HG03439 (cell line): ENCODE measurements at regions not wholly inside any gene's neighbourhood (a gene's known extent, or its start where the extent isn't known, plus 50 kb on each side); places are given as distances from the start of the nearest gene placed in this dataset.

Experiments
- ATAC-seq: cut with Tn5 transposase; IDR thresholded peaks from one replicate; pipeline ENCODE4 v1.9.1; 2021; ENCODE audit warnings: mild to moderate bottlenecking, moderate library complexity; ENCODE audit not compliant: unreplicated experiment

DNA sequence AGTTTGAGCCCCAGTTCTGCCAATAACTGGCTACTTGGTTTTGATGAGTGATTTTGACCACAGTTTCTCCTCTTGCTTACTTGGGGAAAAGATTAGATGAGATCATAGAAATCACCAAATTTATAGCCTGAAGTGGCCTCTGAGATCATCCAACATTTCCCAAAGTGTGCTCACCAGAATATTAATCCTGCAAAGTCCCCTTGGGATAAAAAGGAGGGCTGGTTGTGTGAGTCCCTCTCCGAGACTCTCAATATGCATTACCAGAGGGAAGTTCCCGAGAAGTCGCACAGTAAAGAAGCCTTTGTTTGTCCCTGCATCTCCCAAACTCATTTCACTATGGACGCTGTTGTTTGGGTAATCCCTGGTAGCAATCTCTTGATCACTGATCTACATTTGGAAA, 88.4 kb upstream of the ADRA1B start:
- no peak for ATAC-seq

DNA sequence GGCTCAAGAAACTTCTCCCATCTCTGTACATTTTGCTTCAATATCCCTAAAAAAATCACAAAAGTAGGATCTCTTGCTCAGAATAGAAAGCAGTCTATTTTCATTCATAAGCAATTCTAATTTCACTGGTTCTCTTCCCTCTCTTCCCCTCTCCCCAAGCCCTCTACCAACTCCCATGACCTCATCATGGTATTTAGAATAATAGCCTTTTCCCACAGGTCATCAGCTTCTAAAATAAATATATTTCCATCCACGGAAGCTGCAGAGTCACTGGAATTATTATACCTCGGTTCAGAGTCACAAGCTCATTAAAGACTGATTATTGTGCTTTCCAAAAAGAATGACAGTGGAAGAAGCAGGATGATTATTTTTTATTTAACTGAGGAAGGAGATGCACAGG, 84.2 kb upstream of the ADRA1B start:
- no peak for ATAC-seq

DNA sequence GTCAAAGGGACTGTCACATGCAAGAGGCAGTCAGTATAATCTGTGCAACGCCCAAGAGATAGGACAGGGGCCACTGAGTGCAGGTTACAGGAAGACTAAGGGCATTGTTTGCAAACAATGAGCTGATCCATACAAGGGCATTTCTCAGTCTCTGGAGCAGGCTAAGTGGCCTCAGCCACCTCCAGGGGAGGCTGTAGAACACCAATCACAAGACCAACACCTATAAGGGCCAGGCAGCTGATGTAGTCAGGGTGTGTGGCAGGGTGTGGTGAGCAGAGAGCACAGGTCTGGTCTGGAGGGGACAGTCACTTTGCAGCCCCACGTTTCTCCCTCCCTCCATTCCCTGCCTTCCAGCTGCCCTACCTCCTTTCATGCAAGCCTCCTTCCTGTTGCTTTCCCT, 83.2 kb upstream of the ADRA1B start:
- no peak for ATAC-seq

DNA sequence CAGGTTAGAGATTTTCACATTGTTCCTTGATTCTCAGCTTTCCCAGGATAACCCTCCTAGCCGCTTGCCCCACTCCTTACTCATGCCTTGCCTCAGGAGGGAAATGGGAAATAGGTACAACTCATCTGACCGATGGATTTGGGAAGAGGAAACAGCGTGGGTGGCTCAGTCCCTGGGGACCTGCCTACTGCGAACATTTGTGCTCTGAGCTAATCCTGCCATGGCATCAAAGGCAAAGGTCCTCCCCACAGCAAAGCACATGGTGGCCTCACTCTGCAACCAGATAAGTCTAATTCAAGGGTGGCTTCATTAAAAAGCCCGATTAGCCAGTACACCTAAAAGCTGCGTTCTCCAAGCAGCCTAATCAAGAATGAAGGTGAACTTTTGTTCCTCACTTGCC, 82.4 kb upstream of the ADRA1B start:
- ATAC-seq, result no peak

DNA sequence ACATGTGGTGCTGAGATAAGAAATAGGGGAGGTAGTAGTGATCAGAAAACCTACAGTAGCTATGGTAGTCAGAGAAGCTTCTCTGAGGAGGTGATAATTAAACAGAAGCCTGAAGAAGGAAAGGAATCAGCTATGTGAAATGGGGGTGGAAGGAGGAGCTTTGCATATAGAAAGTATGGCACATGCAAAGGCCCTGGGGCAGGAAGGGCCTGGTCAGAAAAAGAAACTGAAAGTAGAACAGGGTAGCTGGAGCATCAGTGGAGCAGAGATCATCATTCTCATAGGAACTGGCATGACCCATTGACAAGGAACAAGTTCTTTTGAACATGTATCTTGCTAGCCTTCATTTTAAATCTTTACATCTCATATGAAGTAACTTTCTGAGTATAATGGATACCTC, 80.7 kb upstream of the ADRA1B start:
- no peak for ATAC-seq

DNA sequence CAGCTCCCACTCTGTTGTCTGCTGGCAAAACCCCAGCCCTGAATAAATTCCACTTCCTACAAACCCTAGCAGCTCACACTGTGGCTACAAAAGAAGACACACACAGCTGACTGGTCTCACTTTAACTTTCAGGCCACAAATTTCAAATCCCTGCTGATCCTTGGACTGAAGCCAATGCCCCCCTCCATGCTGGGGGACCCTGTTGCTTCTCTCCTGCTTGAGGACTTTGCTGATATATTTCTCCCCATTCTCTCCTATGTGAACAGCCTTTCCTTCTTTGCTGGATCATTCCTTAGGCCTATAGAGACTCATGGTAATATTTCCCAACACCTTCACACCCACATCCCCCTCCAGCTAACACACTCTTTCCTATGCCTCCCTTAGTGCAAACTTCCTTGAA, 79.6 kb upstream of the ADRA1B start:
- no peak for ATAC-seq

DNA sequence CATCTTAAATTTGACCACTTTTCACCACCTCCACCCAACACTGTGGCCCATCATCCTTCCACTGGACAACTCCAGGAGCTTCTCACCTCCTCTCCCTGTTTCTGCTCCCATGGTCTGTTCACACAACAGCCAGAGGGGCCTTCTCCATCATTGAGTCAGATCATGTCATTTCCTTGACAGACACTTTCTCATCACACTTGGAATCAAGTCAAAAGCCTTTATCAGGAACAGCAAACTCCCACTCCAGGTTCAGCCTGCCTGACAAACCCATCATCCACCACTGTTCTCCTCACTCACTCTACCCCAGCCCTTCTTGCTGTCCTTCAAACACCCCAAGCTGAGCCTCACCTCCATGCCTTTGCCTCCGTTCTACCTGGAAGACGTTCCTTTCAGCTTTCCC, 78.4 kb upstream of the ADRA1B start:
- no peak for ATAC-seq

DNA sequence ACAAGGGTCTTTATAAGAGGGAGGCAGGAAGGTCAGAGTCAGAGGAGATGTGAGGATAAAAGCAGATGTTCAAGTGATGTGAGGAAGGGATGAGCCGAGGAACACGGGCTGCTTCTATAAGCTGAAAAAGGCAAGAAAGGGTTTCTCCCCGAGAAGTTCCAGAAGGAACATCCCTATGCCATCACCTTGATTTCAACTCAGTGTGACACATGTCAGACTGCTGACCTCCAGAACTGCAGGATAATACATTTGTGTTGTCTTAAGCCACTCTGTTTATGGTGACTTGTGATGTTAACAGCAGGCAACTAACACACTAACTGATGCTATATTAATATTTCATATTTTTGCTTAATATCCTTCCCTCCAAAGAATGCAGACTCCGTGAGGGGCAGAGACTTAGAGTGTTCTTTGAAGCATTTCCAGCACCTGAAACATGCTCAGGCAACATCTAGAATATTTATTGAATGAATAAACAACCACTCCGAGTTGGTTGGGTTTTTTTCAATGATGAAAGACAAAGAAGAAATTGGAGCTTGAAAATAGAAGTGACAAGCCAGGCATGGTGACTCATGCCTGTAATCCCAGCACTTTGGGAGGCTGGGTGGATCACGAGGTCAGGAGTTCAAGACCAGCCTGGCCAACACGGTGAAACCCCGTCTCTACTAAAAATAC, 77.6 kb upstream of the ADRA1B start:
- no peak for ATAC-seq

DNA sequence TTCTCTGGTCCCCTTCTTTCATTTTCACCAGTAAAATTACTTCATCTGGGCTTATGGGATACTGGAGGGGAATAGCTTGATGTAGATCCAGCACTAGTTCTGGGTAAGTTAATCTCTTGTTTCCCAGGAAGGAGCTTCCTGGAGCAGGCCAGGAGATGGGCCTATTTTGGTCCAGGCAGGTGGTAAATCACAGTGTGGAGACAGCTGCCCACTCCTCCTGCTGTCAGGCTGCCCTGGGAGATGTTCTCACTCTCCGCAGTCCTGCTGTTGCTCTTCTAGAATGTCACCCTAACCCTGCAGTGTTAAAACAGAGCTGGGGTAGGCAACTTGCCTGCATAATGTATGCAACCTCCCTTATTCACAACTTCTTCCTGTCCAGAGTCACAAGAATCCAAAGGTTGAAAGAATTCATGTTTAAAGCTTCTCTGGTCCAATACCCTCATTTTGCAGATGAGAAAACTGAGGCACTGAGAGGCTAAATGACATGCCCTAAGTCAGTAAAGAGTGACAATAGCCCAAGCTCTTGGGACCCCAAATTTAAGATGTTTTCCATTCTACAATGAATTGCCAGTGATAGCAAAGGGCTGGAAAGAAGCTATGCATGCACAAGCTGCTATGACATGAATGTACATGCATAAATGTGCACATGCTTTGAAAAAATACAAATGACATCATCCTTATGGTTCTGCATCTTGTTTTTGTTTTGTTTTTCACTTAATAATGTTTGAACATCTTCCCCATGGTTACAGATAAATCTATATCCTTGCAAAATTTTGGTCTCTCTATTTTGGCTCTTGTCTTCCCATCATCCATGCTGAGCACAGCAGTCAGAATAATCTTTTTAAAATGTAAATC, 71.8 kb upstream of the ADRA1B start:
- no peak for ATAC-seq

DNA sequence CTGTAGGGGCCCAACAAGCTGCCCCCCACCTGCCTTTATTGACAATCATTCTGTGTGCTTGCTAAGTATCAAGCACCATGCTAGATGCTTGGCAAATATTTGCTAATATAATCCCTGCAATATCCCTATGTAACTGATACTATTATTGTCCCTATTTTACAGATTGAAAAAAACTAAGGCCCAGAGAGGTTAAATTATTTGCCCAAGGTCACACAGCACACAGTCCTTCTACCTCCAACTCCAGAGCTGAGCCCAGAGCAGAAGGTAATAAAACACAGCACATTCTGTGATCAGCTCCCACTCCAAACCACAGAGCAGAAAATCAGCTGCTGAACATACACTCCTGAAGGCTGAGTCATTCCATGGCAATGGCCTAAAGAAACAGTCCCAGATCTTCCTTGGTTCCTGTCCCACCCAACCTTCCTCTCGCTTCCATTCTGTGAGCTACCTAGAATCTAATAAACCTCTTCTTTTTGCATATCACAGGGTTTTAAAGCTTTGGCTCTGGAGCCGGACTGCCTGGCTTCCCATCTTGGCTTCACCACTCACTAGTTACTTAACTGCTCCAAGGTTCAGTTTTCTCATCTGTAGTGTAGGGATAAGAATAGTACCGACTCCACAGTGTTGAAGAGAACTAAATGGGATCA, 66.7 kb upstream of the ADRA1B start:
- no peak for ATAC-seq

DNA sequence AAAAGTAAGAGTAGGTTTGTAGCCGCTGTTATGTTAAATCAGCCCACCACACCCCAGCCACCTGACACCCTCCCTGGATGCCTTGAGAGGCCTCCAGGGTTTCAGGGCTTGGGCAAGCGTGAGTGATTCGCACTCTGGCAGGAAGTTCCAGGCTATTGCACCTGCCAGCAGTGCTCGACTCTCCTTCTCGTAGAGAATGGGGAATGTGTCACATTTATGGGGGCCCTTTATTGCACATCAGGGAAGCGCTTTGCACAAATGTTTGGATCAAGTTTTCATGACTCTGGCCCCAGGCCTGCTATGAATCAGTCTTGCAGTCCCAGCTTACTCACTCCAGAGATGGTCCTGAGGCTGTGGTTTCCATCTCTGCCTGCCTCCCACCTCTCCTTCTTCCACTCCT, 66.1 kb upstream of the ADRA1B start:
- no peak for ATAC-seq

DNA sequence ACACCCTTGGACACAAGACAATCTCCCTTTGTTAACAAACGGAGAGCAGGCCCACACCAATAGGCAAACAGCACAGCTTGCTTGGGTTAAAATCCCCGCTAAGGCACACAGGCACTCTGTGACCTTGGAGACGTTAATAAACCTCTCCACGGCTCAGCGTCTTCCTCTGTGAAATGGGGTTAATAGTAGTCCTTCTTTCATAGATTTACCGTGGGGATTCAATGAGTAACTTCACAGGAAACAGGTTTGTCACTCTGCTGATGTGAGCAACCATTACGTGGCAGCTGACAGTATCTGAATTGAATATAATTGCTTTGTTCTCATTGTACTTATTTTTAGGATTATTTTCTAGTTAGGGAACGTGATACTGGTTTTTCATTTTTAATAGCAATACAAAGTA, 65.2 kb upstream of the ADRA1B start:
- ATAC-seq, result no peak

DNA sequence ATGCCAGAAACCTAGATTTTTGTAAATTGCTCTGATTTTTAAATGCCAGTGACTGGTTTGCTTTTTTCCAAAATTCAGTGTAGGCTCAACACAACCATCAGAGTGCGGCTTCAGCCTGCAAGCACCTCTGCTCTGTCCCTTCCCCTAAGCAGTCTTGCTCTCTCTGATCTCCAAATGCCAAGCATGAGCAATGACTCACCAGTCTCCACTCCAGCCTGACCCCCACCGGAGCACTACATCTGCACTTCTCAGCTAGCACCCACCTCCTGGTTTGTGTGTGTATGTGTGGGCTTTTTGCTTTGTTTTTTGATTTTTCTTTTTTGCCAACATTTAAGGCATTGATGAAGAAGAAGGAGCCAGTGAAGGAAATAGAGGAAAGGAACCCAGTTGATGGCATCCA, 61.4 kb upstream of the ADRA1B start:
- no peak for ATAC-seq

DNA sequence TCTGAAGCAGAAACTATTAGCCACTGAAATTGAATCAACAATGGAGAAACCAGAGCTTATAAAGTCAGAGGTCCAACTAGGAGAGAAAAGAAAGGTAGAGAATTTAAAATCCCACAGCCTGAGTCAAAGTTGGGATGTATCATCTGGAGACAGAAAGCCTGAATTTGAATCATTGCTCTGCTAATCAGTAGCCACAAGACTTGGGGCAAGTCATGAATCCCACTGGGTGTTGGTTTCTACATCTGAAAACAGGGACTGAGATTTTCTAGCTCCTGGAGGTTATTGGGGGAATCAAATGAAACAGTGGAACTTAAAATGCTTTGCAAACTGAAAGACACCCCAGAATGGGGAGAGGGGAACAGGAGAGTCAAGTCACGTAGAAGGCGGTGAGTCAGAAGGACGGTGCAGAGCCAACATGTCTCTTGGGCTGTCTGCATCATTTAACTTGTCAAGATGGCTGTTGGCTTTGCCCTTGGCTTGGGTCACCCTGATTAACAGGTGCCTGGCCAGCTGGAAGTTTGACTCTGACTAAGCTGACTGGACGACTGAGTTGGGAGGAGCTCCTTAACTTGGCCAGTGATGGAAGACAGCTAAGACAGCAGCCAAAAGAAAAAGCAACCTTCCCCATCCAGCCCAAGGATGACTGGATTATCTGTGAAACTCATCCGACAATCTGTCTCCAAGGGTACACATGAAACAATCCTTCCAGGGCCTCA, 60.6 kb upstream of the ADRA1B start:
- no peak for ATAC-seq

DNA sequence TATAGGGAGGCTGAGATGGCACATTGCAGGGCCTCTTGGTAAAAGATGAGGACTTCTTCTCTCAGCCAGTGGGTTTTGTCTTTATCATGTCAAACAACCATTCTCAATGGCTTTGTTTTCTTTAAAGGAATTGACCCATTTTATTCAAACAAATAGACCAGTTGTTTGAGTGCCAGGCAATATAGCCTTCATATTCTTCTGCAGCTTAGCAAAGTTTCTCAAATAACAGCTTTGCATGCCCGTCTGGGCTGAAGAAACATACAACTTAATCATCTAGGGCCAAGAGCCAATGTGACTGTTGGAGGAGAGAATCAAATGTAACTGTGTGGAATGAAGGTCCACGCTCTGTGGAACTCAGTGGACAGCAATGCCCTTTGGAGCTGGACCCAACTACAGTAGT, 57.4 kb upstream of the ADRA1B start:
- ATAC-seq, result no peak

DNA sequence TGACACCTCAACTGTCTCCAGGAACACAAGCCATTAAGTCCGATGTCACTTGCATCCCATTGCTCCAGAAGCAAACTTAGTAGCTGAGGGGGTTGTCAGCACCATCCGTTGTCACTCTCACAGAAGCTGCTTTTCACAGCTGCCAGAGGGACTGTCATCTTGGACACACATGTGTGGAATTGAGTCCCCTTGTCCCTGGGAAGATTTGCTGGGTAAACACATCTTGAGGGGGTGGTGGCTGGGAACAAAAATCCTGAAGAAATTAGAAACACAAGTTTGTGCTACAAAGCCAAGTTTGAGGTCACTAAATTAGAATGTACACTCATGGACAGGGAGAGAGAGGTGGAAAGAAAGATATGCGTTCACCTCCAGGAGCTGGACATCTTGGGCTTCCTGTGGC, 55.2 kb upstream of the ADRA1B start:
- ATAC-seq, result no peak

DNA sequence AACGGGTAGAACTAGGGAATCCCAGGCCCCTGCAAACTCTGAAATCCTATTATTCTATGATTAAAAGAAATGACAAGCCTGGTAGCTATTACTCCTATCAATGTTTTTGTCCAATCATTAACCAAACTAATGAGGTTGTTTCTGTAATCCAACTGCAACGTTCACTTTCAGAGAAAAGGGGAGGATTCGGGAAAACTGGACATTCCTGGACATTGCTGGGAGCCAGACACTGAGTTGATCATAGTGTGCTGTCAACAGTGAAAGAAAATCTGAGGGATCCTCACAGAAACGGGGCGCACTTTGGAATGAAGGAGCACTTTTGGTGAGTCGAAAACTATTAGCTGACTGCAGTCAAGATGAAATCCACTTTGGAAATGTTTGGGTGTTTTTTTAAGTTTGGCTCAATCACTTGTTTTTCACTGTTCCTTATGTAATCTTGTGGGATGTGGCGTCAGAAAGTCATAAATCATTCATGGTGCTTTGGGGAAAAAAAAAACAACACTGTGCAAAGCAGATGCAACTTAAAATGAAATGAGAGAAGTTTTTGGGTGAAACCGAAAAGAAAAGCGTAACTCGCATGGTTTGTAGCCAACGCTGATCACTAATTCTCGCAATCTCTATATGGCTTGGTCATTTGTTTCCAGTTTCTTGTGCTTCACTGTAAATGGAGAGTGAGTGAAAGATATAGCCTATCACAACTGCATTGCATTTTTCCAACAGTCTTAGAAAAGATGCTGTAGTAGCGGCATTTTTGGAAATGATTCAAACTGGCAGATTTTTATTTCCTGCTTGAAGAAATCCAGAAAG, 51.2 kb upstream of the ADRA1B start:
- ATAC-seq, result no peak

DNA sequence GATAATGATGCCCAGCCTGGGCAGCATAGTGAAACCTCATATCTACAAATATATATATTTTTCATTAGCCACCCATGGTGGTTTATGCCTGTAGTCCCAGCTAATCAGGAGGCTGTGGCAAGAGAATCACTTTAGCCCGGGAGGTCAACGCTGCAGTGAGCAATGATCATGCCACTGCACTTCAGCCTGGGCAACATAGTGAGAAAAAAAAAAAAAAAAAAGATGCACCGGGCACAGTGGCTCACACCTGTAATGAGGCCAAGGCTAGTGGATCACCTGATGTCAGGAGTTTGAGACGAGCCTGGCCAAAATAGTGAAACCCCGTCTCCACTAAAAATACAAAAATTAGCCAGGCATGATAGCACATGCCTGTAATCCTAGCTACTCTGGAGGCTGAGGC, 50.2 kb upstream of the ADRA1B start:
- no peak for ATAC-seq
